ENCODE measurements at regions not wholly inside any gene's neighbourhood (a gene's known extent, or its start where the extent isn't known, plus 50 kb on each side); places are given as distances from the start of the nearest gene placed in this dataset.
"Not testable (repeated sequence)": the region's sequence is repeated elsewhere in the genome, so short reads cannot be mapped to it uniquely, and the experiment has no call there.

- no peak for DNase-seq
Observed at GRCh38 chr16:85240982-85241924, 129.0 kb upstream of the CIBAR2 start.

- DNase-seq: no peak
Observed at GRCh38 chr16:85242140-85242539, 129.9 kb upstream of the CIBAR2 start.

GRCh38 chr16:85243308-85243707 is 131.0 kb upstream of the CIBAR2 start:
- DNase-seq: no peak

- DNase-seq: not testable (repeated sequence)
Observed at GRCh38 chr16:85244452-85244851, 132.2 kb upstream of the CIBAR2 start.

- peak in 1 of 2 donors; percentile 50 for DNase-seq
Observed at GRCh38 chr16:85245307-85246172, 133.3 kb upstream of the CIBAR2 start.

GRCh38 chr16:85246473-85246872 is 134.2 kb upstream of the CIBAR2 start:
- DNase-seq: no peak

GRCh38 chr16:85246973-85247372 is 134.7 kb upstream of the CIBAR2 start:
- no peak for DNase-seq

GRCh38 chr16:85248342-85248741 is 136.1 kb upstream of the CIBAR2 start:
- no peak for DNase-seq

GRCh38 chr16:85248857-85249256 is 136.6 kb upstream of the CIBAR2 start:
- DNase-seq: no peak

- DNase-seq: no peak
Observed at GRCh38 chr16:85249418-85250146, 137.3 kb upstream of the CIBAR2 start.

GRCh38 chr16:85250147-85250463 is 137.8 kb upstream of the CIBAR2 start:
- DNase-seq: no peak

- DNase-seq: no peak
Observed at GRCh38 chr16:85250609-85251223, 138.4 kb upstream of the CIBAR2 start.

- no peak for DNase-seq
Observed at GRCh38 chr16:85251225-85251760, 139.0 kb upstream of the CIBAR2 start.

- DNase-seq: no peak
Observed at GRCh38 chr16:85252014-85252413, 139.7 kb upstream of the CIBAR2 start.

GRCh38 chr16:85252461-85252860 is 140.2 kb upstream of the CIBAR2 start:
- no peak for DNase-seq

- DNase-seq: peak; percentile 14 to 23
Observed at GRCh38 chr16:85253084-85253941, 141.0 kb upstream of the CIBAR2 start.

- no peak for DNase-seq
Observed at GRCh38 chr16:85254051-85254450, 141.8 kb upstream of the CIBAR2 start.

- DNase-seq: no peak
Observed at GRCh38 chr16:85254921-85255320, 142.6 kb upstream of the CIBAR2 start.

GRCh38 chr16:85255777-85256176 is 143.5 kb upstream of the CIBAR2 start:
- DNase-seq: no peak

GRCh38 chr16:85256190-85256739 is 144.0 kb upstream of the CIBAR2 start:
- DNase-seq: no peak

GRCh38 chr16:85257483-85257882 is 145.2 kb upstream of the CIBAR2 start:
- DNase-seq: no peak
